DMS114 treated with DMSO at 0.1 percent for 48 hours (cell line): ENCODE measurements at regions not wholly inside any gene's neighbourhood (a gene's known extent, or its start where the extent isn't known, plus 50 kb on each side); places are given as distances from the start of the nearest gene placed in this dataset.

Experiments
- DNase-seq: peaks from one replicate; lab custom pipeline; 2025; ENCODE audit not compliant: unreplicated experiment; lab: John Stamatoyannopoulos, UW

GRCh38 chr6:93083337-93084230 is 335.8 kb downstream of the EPHA7 start:
- DNase-seq: no peak

- no peak for DNase-seq
These were observed 337.5 kb downstream of the EPHA7 start for GRCh38 chr6:93081901-93082300.

- no peak for DNase-seq
These were observed 340.3 kb downstream of the EPHA7 start for GRCh38 chr6:93079061-93079460.

GRCh38 chr6:93073811-93074210 is 345.5 kb downstream of the EPHA7 start:
- no peak for DNase-seq

GRCh38 chr6:93069856-93070255 is 349.5 kb downstream of the EPHA7 start:
- DNase-seq: no peak

- no peak for DNase-seq
These were observed 359.4 kb downstream of the EPHA7 start for GRCh38 chr6:93059911-93060310.

GRCh38 chr6:93057584-93057983 is 361.8 kb downstream of the EPHA7 start:
- DNase-seq: no peak

GRCh38 chr6:93048381-93048780 is 371.0 kb downstream of the EPHA7 start:
- DNase-seq: no peak

- no peak for DNase-seq
These were observed 372.3 kb downstream of the EPHA7 start for GRCh38 chr6:93047033-93047432.

GRCh38 chr6:93045156-93045555 is 374.2 kb downstream of the EPHA7 start:
- no peak for DNase-seq

- no peak for DNase-seq
These were observed 379.0 kb downstream of the EPHA7 start for GRCh38 chr6:93040375-93040774.

GRCh38 chr6:93036835-93037234 is 382.5 kb downstream of the EPHA7 start:
- DNase-seq: no peak

GRCh38 chr6:93035756-93036155 is 383.6 kb downstream of the EPHA7 start:
- no peak for DNase-seq

- DNase-seq: no peak
These were observed 398.0 kb downstream of the EPHA7 start for GRCh38 chr6:93021235-93021915.

- no peak for DNase-seq
These were observed 401.7 kb downstream of the EPHA7 start for GRCh38 chr6:93017626-93018025.

GRCh38 chr6:93017213-93017612 is 402.1 kb downstream of the EPHA7 start:
- DNase-seq: no peak

- DNase-seq: no peak
These were observed 406.3 kb downstream of the EPHA7 start for GRCh38 chr6:93013054-93013453.

GRCh38 chr6:93008375-93008774 is 411.0 kb downstream of the EPHA7 start:
- no peak for DNase-seq

GRCh38 chr6:92989656-92990055 is 429.7 kb downstream of the EPHA7 start:
- DNase-seq: no peak

- no peak for DNase-seq
These were observed 440.1 kb downstream of the EPHA7 start for GRCh38 chr6:92979281-92979680.

- DNase-seq: no peak
These were observed 442.3 kb downstream of the EPHA7 start for GRCh38 chr6:92977018-92977417.

GRCh38 chr6:92967362-92967761 is 452.0 kb downstream of the EPHA7 start:
- no peak for DNase-seq
